GM04503 (cell line): ENCODE measurements at regions not wholly inside any gene's neighbourhood (a gene's known extent, or its start where the extent isn't known, plus 50 kb on each side); places are given as distances from the start of the nearest gene placed in this dataset.

ENCODE experiments used
- DNase-seq: peaks from one replicate; pipeline ENCODE4 v3.0.0-alpha.2; 2012; ENCODE audit warnings: low read depth

DNA sequence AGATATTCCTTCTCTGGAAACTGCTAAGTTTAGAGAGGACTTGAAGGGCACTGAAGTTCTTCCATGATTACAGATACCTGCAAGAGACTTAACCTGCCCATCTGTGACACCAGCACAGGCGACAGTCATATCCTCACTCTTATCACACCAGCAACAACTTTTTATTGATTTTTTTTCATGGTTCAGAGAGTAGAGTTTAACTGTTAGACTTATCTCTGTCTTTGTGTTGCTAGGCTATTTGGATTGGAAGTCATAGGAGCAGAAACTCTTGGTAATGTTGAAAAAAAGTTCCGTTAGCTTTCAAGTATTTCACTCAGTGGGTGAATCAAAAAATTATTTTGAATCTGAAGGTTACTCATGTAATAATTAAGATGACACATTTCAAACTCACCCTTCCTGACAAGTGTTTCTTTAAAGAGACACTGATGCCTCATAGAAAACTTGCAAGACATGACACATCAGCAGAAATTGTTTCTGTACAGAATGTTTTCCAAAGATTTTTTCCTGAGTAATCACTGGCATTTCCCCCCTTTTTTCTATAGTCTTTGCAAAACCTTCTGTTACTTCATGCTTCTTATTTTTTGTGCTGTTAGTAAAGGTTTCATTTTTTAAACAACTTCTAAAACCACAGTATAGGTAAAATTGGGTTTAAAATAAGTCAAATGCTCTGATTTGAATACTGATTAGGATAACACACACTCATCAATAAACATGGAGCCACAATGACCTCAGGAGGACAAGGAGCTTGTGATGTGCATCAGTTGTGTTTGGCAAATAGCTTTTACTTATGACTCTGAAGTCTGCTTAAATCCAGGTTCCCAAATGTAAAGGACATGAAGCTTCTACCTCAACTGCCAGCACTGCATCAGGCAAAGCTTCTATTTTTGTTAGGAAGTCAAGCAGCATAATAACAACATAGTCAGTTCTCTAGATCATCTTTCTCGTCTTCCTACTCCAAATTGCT lies 252.9 kb upstream of the MAN1A1 start:
- peak; percentile 39 for DNase-seq

- no peak for DNase-seq
Observed at GRCh38 chr6:119598883-119599282, 249.3 kb upstream of the MAN1A1 start.

DNA sequence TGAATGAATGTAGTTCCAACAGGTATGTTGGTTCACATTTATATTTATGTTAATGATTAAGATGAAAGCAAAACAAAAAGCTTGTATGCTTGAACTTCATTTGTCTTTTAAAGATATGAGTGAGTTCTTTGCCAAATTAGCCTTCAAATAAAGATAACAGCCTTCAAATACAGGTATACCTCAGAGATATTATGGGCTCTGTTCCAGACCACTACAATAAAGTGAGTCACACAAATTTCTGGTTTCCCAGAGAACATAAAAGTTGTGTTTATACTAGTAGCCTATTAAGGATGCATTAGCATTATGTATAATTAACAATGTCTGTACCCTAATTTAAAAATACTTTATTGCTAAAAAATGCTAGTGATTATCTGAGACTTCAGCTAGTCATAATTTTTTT lies 245.3 kb upstream of the MAN1A1 start:
- DNase-seq, result no peak

- no peak for DNase-seq
Observed at GRCh38 chr6:119591235-119591634, 241.7 kb upstream of the MAN1A1 start.

- no peak for DNase-seq
Observed at GRCh38 chr6:119590066-119590465, 240.5 kb upstream of the MAN1A1 start.

- no peak for DNase-seq
Observed at GRCh38 chr6:119587537-119587936, 238.0 kb upstream of the MAN1A1 start.

DNA sequence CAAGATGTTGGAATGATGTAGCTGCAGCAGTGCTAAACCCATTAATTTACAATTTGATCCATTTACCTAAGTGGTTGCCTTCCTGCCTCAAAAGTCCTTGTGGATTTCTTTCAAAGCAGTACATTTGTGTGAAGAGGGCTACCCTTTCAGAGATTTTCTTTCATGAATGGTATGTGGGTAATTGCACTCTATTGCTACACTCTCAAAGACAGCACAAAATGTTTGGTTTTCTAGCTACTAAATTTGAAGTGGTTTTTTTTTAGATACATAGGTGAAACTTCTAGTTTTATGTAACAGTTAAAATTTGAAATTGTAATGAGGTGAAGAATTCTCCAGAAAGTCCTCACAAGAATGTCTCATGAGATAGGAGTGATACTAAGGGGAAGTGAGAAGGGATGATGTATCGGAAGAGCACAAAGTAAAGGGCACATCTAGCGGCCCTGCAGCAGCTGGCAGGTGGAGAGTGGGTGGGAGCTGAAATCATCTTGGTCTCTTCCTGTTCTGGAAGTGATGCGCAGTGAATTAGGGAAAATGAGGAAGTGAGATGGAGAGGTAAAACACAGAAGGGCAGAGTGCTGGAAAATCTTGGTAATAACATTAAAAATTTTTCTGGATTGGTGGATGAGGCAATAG lies 236.8 kb upstream of the MAN1A1 start:
- no peak for DNase-seq

- no peak for DNase-seq
Observed at GRCh38 chr6:119584088-119584487, 234.5 kb upstream of the MAN1A1 start.

DNA sequence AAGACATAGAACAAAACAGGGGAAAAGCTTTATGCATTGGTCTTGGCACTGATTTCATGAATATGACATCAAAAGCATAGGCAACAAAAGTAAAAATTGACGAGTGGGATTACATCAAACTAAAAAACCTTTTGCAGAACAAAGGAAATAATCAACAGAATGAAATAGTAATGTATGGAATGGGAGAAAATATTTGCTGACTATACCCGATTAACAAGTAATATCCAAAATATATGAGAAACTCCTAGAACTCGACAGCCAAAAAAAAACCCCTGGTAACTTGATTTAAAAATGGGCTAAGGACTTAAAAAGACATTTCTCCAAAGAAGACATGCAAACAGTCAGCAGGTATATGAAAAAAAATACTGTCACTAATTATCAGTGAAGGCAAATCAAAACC lies 231.7 kb upstream of the MAN1A1 start:
- DNase-seq, result no peak

- DNase-seq, result peak; percentile 81
Observed at GRCh38 chr6:119575721-119576120, 226.2 kb upstream of the MAN1A1 start.

GRCh38 chr6:119568580-119568979 lies 219.0 kb upstream of the MAN1A1 start:
- DNase-seq, result no peak

DNA sequence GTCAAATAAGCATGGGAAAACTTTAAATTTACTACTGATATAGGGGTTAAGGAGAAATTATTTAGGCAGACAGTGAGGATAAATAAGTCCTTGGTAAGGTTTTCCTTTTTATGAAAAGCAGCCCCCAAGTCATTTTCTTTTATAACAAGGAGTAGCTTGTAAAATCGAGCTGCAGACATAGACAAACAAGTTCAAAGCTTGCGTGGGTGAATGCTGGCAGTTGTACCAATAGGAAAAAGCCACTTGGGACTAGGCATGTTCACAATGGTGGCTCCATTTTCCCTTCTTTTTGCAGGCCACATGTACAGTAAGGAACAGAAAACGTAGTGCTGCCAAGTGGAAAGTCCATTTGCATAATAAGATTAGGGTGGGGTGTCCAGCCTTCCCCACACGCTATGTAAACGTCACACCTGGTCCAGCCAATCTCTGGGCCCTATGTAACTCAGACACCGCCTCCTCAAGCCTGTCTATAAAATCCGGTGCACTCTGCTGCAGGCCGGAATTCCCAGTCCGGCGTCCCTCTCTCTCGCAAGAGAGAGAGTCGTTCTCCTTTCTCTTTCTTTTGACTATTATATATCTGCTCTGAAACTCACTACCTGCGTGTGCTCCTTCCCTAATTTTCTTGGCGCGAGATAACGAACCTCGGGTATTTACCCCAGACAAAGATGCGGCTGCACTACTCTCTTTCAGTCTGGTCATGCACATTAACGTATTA lies 217.1 kb upstream of the MAN1A1 start:
- no peak for DNase-seq

DNA sequence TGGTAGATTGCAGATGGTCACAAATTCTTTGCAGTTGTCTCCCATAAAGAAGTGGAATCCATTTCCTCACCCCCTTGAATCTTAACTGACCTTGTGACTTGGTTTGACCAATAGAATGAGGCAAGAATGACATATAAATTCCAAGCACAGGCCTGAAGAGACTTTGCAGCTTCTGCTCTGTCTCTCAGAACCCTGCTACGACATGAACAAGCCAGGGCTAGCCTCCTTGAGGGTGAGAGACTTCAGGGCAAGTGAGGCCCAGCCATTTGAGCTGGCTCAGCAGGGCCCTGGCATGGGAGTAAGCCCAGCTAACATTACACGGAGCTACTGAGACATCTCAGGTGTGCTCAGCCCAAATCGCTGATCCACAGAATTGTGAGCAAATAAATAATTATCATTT lies 216.3 kb upstream of the MAN1A1 start:
- DNase-seq, result no peak

DNA sequence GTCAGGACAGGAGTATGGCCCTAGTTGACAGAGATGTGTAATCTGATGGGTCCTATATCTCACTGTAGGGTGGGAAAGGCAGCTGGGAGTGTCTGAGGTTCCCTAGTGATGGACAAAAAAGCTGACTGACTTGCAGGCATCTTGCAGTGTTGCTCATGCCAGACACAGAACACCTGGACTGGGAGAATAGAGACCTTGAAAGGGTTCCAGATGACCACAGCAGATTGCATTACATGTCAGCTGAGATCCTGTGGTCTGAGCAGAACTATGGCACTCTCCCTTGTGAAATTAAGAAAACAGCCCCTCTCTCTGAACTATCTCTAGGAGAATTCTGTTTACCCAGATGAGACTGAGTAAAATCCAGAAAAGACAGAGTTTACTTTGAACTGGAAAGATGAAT lies 212.6 kb upstream of the MAN1A1 start:
- no peak for DNase-seq

DNA sequence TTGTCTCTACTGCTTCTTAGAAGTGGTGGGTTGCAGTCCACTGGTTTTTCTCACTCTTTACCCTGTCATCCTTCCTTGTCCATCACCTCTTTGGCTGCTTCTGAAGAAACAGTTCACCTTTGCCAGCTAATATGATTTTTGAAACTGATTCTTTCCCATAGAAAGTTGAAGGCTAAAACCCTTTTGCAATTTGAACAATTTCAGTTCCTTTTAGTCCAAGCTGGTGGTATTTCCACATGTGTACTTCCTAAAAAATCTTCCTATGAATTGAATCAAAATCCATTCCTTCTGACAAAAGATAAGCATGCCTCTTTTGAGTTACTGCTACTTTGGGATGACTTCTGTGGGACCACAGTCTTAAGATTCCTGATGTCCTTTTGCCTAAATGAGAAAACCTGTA lies 210.0 kb upstream of the MAN1A1 start:
- DNase-seq, result no peak

- DNase-seq, result no peak
Observed at GRCh38 chr6:119557239-119557638, 207.7 kb upstream of the MAN1A1 start.

- DNase-seq, result no peak
Observed at GRCh38 chr6:119552021-119552420, 202.5 kb upstream of the MAN1A1 start.

GRCh38 chr6:119547024-119547423 lies 197.5 kb upstream of the MAN1A1 start:
- no peak for DNase-seq

- no peak for DNase-seq
Observed at GRCh38 chr6:119545245-119545644, 195.7 kb upstream of the MAN1A1 start.

DNA sequence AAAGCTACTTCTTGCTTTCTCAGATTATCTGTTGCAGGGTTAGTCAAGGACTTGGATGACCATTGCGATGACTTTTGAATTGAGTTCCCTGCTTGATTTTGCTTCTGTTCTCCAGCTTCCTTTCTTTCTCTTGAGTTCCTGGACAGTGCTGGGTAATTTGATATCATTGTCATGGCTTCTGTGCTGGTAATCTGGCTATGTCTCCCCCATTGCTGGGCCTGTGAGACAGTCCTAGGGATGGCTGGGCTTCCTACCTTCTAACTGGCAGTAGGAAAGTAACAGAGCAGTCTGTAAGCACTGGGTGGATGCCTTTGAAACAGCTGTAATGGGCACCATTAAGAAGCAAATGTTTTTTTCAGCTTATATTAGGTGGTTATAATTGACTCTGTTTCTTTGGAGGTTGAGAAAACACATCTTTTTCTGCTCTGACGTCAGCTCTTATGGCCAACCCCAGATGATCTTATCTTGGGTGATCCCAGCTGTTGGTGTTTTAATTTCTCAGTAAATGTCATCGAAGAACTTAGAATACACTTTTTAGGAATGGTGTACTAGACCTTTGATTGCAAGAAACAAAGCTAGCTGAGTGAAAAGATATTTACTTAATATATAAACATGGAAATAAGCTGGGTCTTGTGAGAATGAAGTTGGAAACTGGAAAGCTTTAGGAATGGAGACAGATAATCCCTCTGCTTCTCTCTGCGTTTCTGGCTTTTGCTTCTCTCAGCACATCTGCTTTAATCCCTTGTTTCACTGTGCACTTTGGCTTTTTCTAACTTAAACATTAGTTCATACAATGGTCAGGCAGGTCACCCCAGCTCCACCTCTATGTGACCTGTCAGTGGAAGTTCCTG lies 195.0 kb upstream of the MAN1A1 start:
- DNase-seq, result no peak

DNA sequence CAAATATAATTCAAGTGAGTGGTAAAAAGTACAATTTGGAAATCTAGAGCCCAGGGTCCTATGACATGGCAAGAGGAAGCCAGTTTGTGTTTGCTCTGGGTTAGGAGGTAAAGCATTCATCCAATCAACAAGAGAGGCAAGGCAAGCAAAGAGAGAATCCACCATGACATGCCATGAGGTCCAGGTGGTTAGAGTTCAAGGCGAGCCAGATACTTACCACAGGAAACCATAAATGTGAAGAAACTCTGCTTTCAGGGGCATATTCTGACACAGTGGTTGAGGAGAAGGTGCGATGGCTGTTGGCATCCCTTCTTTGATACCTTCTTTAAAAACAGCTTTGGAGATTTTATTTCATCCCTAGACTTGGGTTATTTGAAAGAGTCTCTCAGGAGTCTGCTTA lies 193.8 kb upstream of the MAN1A1 start:
- DNase-seq, result no peak

- DNase-seq, result no peak
Observed at GRCh38 chr6:119542037-119542436, 192.5 kb upstream of the MAN1A1 start.
